Astrocyte (in vitro differentiated cells and primary cell): ENCODE measurements at regions not wholly inside any gene's neighbourhood (a gene's known extent, or its start where the extent isn't known, plus 50 kb on each side); places are given as distances from the start of the nearest gene placed in this dataset.

Experiments
- DNase-seq: peaks from one replicate; pipeline ENCODE4 v3.0.0-alpha.2; 2010; ENCODE audit warnings: low read depth
- FAIRE-seq: peaks from 2 replicates; lab custom pipeline; 2011; peaks lifted over from hg19 to GRCh38; lab: Jason Lieb, UNC
- H2AFZ ChIP-seq: 2 replicates; pipeline ENCODE4 v1.6.0; 2012; ENCODE audit warnings: low read depth, low read length, inconsistent platforms
- H3K27ac ChIP-seq: 2 replicates; pipeline ENCODE4 v1.5.1; 2011; ENCODE audit warnings: low read depth, low read length, inconsistent platforms
- H3K27me3 ChIP-seq: 2 replicates; pipeline ENCODE4 v1.6.0; 2011; ENCODE audit warnings: low read length, inconsistent platforms; ENCODE audit not compliant: insufficient read depth
- H3K36me3 ChIP-seq: 2 replicates; pipeline ENCODE4 v1.5.1; 2011; ENCODE audit warnings: low read length, inconsistent platforms; ENCODE audit not compliant: insufficient read depth
- H3K4me1 ChIP-seq: 2 replicates; pipeline ENCODE4 v1.5.1; 2011; ENCODE audit warnings: low read length, inconsistent platforms; ENCODE audit not compliant: insufficient read depth
- H3K4me2 ChIP-seq: 2 replicates; pipeline ENCODE4 v1.6.0; 2012; ENCODE audit warnings: low read length, inconsistent platforms
- H3K4me3 ChIP-seq: 2 replicates; pipeline ENCODE4 v1.5.1; 2011; ENCODE audit warnings: low read depth, mild to moderate bottlenecking, low read length, inconsistent platforms; ENCODE audit not compliant: insufficient read depth
- H3K79me2 ChIP-seq: 2 replicates; pipeline ENCODE4 v1.6.0; 2012; ENCODE audit warnings: mild to moderate bottlenecking, low read length, inconsistent platforms; ENCODE audit not compliant: insufficient read depth
- H3K9ac ChIP-seq: 2 replicates; pipeline ENCODE4 v1.6.0; 2012; ENCODE audit warnings: mild to moderate bottlenecking, low read length, inconsistent platforms
- H3K9me3 ChIP-seq: 2 replicates; pipeline ENCODE4 v1.5.1; 2012; ENCODE audit warnings: low read depth, mild to moderate bottlenecking, low read length, inconsistent platforms; ENCODE audit not compliant: insufficient read depth
- H4K20me1 ChIP-seq: 2 replicates; pipeline ENCODE4 v1.6.0; 2012; ENCODE audit warnings: low read length, inconsistent platforms; ENCODE audit not compliant: insufficient read depth
- H3K27ac Mint-ChIP-seq: one replicate; pipeline ENCODE4 v1.8.0; 2021; ENCODE audit warnings: mild to moderate bottlenecking, mixed read lengths; ENCODE audit not compliant: unreplicated experiment
- H3K27me3 Mint-ChIP-seq: one replicate; pipeline ENCODE4 v1.8.0; 2021; ENCODE audit warnings: low read depth, mixed read lengths; ENCODE audit not compliant: unreplicated experiment
- H3K36me3 Mint-ChIP-seq: one replicate; pipeline ENCODE4 v1.8.0; 2021; ENCODE audit warnings: low read depth, mixed read lengths; ENCODE audit not compliant: unreplicated experiment
- H3K4me1 Mint-ChIP-seq: one replicate; pipeline ENCODE4 v1.8.0; 2021; ENCODE audit warnings: low read depth, mixed read lengths; ENCODE audit not compliant: unreplicated experiment
- H3K4me3 Mint-ChIP-seq: one replicate; pipeline ENCODE4 v1.8.0; 2021; ENCODE audit warnings: mild to moderate bottlenecking, moderate library complexity, mixed read lengths; ENCODE audit not compliant: unreplicated experiment
- H3K9me3 Mint-ChIP-seq: one replicate; pipeline ENCODE4 v1.8.0; 2021; ENCODE audit warnings: mild to moderate bottlenecking, mixed read lengths; ENCODE audit not compliant: unreplicated experiment
- EZH2 ChIP-seq: IDR thresholded peaks from 2 replicates; pipeline ENCODE4 v1.6.1; 2012; ENCODE audit warnings: mild to moderate bottlenecking, low read length, inconsistent platforms; ENCODE audit not compliant: insufficient read depth
- TF ChIP-seq, protein P1 (sequence below): IDR thresholded peaks from 2 replicates; pipeline ENCODE4 v1.5.1; 2011; ENCODE audit warnings: low read depth, mild to moderate bottlenecking, inconsistent platforms, low read length, moderate library complexity; ENCODE audit not compliant: insufficient read depth

DNA sequence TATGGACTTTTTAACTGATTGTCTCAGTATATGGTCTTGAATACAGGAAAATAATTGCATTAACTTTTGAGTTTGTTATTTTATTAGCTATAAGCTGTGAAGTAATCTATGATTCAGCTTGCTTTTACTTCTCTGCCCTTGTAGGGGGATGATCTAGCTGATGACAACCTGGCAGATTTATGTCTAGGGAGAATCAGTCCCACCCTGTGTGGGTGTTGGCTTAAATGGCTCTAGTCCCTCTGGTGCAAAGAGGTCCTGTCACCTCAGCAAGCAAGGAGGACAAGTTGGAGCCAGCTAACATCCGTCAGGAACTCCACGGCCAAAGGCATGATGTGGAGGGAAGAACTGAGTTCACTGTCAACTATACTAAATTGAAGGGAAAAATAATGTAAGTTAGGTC, 495.3 kb downstream of the BMP2 start:
- Histone ChIP-seq H3K79me2 (no peaks in the 10 kb centered on the region), H3K9me3 (no peaks in the 10 kb centered on the region), H3K27ac (no peak overlapping the region), H3K36me3 (no peaks in the 10 kb centered on the region), H4K20me1 (no peaks in the 10 kb centered on the region), H3K4me3 (no peak overlapping the region), H3K4me2 (no peak overlapping the region), H3K4me1 (no peaks in the 10 kb centered on the region), H3K27me3 (no peaks in the 10 kb centered on the region), H2AFZ (no peak overlapping the region), H3K9ac (no peak overlapping the region)
- Mint-ChIP-seq H3K27me3 (no peaks in the 10 kb centered on the region), H3K36me3 (no peaks in the 10 kb centered on the region), H3K4me1 (no peaks in the 10 kb centered on the region), H3K4me3 (no peak overlapping the region), H3K27ac (no peak overlapping the region), H3K9me3 (peaks cover 2% of the 10 kb centered on the region)
- FAIRE-seq: no peak
- TF ChIP-seq EZH2: no peak
- TF ChIP-seq, protein P1, sequence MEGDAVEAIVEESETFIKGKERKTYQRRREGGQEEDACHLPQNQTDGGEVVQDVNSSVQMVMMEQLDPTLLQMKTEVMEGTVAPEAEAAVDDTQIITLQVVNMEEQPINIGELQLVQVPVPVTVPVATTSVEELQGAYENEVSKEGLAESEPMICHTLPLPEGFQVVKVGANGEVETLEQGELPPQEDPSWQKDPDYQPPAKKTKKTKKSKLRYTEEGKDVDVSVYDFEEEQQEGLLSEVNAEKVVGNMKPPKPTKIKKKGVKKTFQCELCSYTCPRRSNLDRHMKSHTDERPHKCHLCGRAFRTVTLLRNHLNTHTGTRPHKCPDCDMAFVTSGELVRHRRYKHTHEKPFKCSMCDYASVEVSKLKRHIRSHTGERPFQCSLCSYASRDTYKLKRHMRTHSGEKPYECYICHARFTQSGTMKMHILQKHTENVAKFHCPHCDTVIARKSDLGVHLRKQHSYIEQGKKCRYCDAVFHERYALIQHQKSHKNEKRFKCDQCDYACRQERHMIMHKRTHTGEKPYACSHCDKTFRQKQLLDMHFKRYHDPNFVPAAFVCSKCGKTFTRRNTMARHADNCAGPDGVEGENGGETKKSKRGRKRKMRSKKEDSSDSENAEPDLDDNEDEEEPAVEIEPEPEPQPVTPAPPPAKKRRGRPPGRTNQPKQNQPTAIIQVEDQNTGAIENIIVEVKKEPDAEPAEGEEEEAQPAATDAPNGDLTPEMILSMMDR: no peak
- no peak for DNase-seq

DNA sequence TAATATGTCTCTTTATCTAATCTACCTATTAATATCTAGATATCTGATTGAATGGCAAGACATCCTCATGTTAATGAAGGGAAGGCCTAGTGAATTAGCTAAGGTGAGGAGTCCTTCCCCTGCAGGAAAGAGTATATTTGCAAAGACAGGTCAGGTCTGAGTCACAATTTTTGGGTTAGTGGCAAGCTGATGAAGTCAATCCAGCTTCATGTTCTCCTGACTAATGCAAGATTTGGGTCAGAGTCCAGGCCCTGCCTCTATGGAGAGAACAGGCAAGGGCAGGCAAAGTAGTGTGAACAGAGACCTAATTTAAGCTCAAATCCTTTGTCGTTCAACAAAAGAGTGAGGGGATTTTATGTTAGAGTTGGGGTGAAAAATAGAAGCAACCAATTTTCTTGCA, 496.7 kb downstream of the BMP2 start:
- no peak for TF ChIP-seq EZH2
- TF ChIP-seq, protein P1: no peak
- Histone ChIP-seq H3K9ac (no peak overlapping the region), H3K4me1 (no peaks in the 10 kb centered on the region), H3K27me3 (no peaks in the 10 kb centered on the region), H3K27ac (no peak overlapping the region), H3K4me2 (no peak overlapping the region), H3K9me3 (no peaks in the 10 kb centered on the region), H3K79me2 (no peaks in the 10 kb centered on the region), H3K4me3 (no peak overlapping the region), H2AFZ (no peak overlapping the region), H3K36me3 (no peaks in the 10 kb centered on the region), H4K20me1 (no peaks in the 10 kb centered on the region)
- no peaks in the 10 kb centered on the region for H3K4me1 Mint-ChIP-seq
- H3K9me3 Mint-ChIP-seq: peaks cover 2% of the 10 kb centered on the region
- DNase-seq (no peak), FAIRE-seq (no peak)
- no peaks in the 10 kb centered on the region for H3K36me3 Mint-ChIP-seq
- H3K27me3 Mint-ChIP-seq: no peaks in the 10 kb centered on the region
- H3K27ac Mint-ChIP-seq: no peak overlapping the region
- H3K4me3 Mint-ChIP-seq: no peak overlapping the region

DNA sequence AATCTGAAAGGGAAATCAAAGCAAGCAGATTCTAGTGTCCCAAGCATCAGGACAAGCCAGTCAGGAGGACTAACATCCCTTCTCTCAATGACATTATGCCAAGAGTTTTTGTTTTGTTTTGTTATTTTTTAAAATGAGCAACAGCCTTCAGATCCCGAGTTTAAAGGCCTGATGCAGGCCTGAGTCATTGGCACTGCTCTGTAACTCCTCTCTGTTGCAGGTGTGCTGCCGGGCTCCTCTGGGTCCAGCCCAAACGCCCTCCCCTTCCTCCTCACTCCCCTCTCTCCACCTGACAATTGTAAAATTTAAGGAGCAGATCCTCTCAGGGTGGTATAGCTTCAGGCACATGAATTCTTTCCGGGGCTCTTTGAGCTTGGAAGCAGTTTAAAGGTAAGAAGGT, 502.0 kb downstream of the BMP2 start:
- no peak for TF ChIP-seq EZH2
- TF ChIP-seq, protein P1: no peak
- no peak overlapping the region for H2AFZ ChIP-seq

More for the DNA sequence above, 502.0 kb downstream of the BMP2 start:
- H3K27me3 ChIP-seq: no peaks in the 10 kb centered on the region
- FAIRE-seq: no peak
- H4K20me1 ChIP-seq: no peaks in the 10 kb centered on the region
- no peak overlapping the region for H3K9ac ChIP-seq
- H3K36me3 Mint-ChIP-seq: no peaks in the 10 kb centered on the region
- H3K9me3 Mint-ChIP-seq: no peaks in the 10 kb centered on the region
- H3K27me3 Mint-ChIP-seq: no peaks in the 10 kb centered on the region
- no peaks in the 10 kb centered on the region for H3K9me3 ChIP-seq
- H3K4me1 Mint-ChIP-seq: no peaks in the 10 kb centered on the region
- H3K27ac ChIP-seq: no peak overlapping the region
- no peaks in the 10 kb centered on the region for H3K4me1 ChIP-seq
- H3K4me2 ChIP-seq: no peak overlapping the region
- no peaks in the 10 kb centered on the region for H3K36me3 ChIP-seq
- H3K4me3 ChIP-seq: no peak overlapping the region
- H3K4me3 Mint-ChIP-seq: no peak overlapping the region
- no peaks in the 10 kb centered on the region for H3K79me2 ChIP-seq
- no peak overlapping the region for H3K27ac Mint-ChIP-seq
- DNase-seq: no peak
